HCT116 (cell line): ENCODE measurements at regions not wholly inside any gene's neighbourhood (a gene's known extent, or its start where the extent isn't known, plus 50 kb on each side); places are given as distances from the start of the nearest gene placed in this dataset.

Source experiments
- EGR1 ChIP-seq: IDR thresholded peaks from 2 replicates; pipeline ENCODE4 v1.6.1; 2012; ENCODE audit warnings: low read depth
- EZH2 ChIP-seq: fragments of 200-600 bp; sonication (generic); IDR thresholded peaks from 2 replicates; pipeline ENCODE4 v1.6.1; 2017; ENCODE audit warnings: antibody characterized with exemption, mixed run types
- POLR2A ChIP-seq: IDR thresholded peaks from 2 replicates; pipeline ENCODE4 v1.7.0; 2011; ENCODE audit warnings: borderline replicate concordance; ENCODE audit not compliant: insufficient read depth, insufficient read length; ENCODE audit errors: extremely low read depth
- POLR2AphosphoS5 ChIP-seq: IDR thresholded peaks from 2 replicates; pipeline ENCODE4 v1.6.1; 2011; ENCODE audit warnings: mild to moderate bottlenecking, low read depth, low read length, moderate library complexity
- RAD21 ChIP-seq: IDR thresholded peaks from 2 replicates; pipeline ENCODE4 v1.6.1; 2012; ENCODE audit warnings: low read depth, mild to moderate bottlenecking
- ZNF274 ChIP-seq: fragments of 200-500 bp; sonication (Bioruptor generic); IDR thresholded peaks from 2 replicates; pipeline ENCODE4 v1.6.1; 2014; ENCODE audit warnings: mild to moderate bottlenecking, low read depth, low read length, inconsistent platforms
- TF ChIP-seq, protein P1 (sequence below), 3 experiments: fragments of 200-600 bp in 1 of 3; sonication (generic) in 1 of 3; IDR thresholded peaks in 2 of 3; conservative IDR thresholded peaks in 1 of 3; 2 replicates each; pipeline ENCODE4 v1.5.1; 2012 to 2017; ENCODE audit warnings: low read depth in 2 of 3, low read length in 2 of 3, antibody characterized with exemption in 1 of 3, borderline replicate concordance in 1 of 3, control low read depth in 1 of 3, mild to moderate bottlenecking in 1 of 3, mixed read lengths in 1 of 3, mixed run types in 1 of 3, moderate library complexity in 1 of 3; ENCODE audit not compliant: insufficient read depth in 1 of 3
- TF ChIP-seq, protein P2 (sequence below): IDR thresholded peaks from 2 replicates; pipeline ENCODE4 v1.6.1; 2012; ENCODE audit warnings: low read depth

DNA sequence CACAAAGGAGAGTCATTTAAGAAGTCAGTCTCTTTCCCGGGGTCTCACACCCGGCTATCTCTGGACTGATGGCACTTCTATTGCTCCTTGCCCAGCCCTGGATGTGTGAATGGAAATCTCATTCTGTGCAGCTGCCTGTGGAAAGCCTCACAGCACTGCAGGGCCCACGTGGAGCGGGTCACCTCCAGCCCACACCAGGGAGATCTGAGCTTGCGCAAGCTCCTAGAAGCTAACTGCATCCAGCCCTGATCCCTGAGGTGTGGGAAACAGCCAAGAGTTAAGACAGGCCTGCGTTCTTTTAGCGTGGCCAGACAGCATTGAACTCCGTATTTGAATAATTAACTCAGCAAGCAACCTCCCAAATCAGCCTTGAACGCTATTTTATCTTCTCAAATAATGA lies 150.5 kb downstream of the LRIG2 start:
- TF ChIP-seq RAD21 (no peak), POLR2A (no peak), ZNF274 (no peak), EGR1 (no peak), POLR2AphosphoS5 (no peak), EZH2 (no peak)
- TF ChIP-seq, protein P1, sequence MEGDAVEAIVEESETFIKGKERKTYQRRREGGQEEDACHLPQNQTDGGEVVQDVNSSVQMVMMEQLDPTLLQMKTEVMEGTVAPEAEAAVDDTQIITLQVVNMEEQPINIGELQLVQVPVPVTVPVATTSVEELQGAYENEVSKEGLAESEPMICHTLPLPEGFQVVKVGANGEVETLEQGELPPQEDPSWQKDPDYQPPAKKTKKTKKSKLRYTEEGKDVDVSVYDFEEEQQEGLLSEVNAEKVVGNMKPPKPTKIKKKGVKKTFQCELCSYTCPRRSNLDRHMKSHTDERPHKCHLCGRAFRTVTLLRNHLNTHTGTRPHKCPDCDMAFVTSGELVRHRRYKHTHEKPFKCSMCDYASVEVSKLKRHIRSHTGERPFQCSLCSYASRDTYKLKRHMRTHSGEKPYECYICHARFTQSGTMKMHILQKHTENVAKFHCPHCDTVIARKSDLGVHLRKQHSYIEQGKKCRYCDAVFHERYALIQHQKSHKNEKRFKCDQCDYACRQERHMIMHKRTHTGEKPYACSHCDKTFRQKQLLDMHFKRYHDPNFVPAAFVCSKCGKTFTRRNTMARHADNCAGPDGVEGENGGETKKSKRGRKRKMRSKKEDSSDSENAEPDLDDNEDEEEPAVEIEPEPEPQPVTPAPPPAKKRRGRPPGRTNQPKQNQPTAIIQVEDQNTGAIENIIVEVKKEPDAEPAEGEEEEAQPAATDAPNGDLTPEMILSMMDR (IDR thresholded peaks at IDR 0.05 in 2 of 3, conservative IDR thresholded peaks at IDR 0.05 in 1 of 3; ENCODE audit: borderline replicate concordance in 1 of 3, insufficient read depth in 1 of 3, low read depth in 2 of 3, low read length in 2 of 3), result no peak
- TF ChIP-seq, protein P2, sequence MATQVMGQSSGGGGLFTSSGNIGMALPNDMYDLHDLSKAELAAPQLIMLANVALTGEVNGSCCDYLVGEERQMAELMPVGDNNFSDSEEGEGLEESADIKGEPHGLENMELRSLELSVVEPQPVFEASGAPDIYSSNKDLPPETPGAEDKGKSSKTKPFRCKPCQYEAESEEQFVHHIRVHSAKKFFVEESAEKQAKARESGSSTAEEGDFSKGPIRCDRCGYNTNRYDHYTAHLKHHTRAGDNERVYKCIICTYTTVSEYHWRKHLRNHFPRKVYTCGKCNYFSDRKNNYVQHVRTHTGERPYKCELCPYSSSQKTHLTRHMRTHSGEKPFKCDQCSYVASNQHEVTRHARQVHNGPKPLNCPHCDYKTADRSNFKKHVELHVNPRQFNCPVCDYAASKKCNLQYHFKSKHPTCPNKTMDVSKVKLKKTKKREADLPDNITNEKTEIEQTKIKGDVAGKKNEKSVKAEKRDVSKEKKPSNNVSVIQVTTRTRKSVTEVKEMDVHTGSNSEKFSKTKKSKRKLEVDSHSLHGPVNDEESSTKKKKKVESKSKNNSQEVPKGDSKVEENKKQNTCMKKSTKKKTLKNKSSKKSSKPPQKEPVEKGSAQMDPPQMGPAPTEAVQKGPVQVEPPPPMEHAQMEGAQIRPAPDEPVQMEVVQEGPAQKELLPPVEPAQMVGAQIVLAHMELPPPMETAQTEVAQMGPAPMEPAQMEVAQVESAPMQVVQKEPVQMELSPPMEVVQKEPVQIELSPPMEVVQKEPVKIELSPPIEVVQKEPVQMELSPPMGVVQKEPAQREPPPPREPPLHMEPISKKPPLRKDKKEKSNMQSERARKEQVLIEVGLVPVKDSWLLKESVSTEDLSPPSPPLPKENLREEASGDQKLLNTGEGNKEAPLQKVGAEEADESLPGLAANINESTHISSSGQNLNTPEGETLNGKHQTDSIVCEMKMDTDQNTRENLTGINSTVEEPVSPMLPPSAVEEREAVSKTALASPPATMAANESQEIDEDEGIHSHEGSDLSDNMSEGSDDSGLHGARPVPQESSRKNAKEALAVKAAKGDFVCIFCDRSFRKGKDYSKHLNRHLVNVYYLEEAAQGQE, result no peak
